GM21529 (cell line): ENCODE measurements at regions not wholly inside any gene's neighbourhood (a gene's known extent, or its start where the extent isn't known, plus 50 kb on each side); places are given as distances from the start of the nearest gene placed in this dataset.
A peak's percentile ranks its signal among the peaks of the same experiment; 100 is the strongest.

Experiments
- ATAC-seq: cut with Tn5 transposase; IDR thresholded peaks from one replicate; pipeline ENCODE4 v1.9.1; 2021; ENCODE audit not compliant: unreplicated experiment

DNA sequence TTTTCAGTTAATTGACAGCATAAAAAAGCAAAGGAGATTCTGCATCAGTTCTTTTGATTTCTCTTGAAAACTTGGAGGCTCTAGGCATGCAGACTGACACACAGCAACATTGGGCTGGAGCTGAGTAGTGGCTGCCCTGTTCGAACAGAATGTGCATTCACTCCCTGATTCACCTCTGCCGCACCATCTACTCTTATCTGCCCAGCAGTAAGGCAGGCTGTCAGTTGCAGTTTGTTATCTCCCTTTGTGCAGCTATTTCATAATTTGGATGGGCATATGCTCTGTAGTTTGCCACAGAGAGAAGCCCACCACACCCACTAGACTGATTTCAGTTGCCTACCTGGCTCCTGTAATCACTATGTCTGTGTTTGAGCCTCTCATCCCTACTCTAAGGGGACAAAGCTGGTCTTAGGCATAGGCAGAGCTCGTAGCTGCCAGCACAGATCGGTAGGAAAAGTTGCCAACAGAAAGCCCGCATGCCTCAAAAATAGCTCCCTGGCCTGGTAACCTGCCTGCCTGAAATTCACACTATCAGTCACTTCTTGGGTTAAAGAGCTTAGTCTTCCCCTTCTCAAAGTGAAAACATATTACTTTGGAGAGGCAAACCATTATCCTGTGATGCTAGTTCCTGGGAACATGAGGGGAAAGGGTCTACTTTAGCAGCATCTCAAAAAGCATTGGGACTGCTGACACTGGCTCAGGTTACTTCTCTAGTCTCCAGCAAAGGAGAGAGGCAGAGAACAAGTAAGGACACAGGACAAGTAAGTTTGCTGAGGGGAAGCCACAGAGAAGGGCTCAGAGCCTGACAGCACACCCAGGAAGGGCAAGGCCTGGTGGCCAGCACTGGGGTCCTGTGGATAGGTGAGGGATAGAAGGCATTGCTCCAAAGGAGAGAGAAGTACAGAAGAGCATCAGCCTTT is 75.9 kb upstream of the TMEM164 start:
- no peak for ATAC-seq

DNA sequence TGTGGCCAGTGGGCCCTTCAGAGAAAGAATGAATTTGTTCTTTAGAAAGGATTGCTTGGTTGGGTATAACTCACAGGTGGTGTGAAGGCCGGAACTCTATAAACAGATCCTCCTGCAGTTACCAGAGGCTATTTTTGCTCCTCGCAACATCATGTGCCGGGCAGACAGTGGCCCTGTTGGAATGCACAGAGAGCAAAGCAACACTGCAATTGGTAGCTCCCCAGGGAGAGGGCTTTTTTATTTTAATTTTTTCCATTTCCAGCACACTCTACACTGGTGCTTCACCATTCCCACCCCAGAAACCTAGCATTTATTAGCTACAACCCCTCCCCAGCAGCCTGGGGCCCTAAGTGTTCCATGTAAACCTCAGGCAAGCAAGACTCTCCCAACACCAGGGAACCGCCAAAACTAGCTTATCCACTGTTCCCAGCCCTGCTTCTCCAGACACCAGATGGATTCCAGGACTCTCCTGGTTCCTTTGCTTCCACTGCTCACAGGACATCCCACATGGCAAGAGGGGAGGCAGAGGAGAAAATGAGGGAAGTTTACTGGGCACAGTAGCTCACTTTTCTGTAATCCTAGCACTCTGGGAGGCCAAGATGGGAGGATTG is 75.1 kb upstream of the TMEM164 start:
- no peak for ATAC-seq

DNA sequence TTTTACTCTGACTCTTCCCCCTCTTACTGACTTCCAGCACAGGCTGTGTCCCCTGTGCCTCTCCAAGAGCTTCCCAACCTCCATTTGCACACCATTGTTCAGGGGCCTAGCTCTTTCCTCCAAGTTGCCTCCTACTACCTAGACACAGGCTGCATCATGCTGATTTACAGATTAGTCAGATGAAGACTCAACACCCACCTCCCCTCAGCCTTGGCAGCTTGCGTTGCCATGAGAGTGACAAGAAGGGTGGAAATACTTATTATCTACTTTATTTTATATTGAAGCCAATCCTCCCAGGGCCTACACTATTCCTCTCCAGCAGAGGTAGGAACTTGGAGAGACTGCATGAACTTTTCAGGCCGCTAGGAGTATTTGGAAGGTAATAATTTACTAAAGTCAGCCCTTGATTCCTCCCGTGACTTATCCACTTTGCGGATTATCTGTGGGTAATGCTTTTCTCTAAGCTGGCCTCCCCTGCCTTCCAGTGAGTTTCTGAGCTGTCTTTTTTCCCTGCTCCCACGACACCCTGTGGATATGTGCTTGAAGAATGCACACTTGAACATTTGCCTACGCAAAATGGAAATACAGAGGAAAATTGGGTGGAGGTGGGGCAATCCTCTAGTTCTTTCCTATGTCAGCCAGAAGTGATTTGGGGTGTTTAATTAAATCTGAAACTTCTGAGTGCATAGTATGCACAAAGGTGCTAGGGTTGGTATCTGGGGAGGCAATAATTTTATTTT is 74.1 kb upstream of the TMEM164 start:
- ATAC-seq, result no peak

DNA sequence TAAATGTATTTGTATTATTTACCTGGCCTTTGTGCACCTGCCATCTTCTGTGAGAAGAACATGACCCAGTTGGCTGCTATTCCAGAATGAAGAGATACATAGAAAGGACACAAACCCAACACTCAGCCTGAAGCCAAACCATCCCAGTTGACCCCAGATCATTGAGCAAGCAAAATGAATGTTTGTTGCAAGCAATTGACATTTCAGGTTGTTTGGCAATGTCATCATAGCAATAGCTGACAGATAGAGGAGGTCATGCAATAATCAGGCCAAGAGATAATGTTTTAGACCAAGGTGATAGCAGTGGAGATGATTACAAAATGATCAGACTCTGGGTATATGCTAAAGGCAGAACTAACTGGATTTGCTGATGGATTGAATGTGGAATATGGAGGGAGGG is 71.2 kb upstream of the TMEM164 start:
- no peak for ATAC-seq

DNA sequence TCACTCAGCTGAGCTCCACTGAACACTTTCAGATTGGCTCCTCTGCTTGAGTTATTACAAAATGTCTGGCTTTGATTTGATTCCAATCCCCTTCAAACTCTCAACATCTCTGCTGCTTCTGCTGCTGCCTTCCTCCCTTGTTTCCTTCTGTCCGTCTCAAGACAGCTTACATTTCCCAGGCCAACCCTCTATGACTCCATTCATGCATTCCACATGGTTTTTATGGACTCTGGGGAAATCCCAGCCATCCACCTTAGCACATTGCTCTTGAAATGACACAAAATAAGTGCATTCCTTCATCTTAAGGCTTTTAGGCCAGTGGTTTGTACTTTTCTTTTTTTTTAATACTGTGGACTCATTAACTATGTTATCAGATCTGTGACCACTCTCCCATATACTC is 68.5 kb upstream of the TMEM164 start:
- no peak for ATAC-seq

DNA sequence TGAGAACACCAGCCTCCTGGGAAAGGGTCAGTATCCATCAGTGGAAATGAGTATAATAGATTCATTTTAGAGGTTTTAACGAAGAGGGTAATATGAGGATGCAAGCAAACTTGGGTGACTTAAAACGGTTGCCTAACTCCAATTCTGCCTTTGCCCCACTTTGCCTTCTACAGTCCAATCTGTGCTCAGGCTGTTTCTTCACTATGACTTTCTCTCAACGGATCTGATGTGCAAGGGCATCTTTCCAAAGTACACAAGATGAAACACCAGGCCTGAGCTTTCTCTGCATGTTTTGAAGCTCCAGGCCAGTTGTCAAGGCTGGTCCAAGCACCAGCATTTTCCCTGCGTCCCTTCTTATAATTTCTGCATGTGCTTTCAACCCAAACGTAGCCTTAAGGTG is 68.0 kb upstream of the TMEM164 start:
- no peak for ATAC-seq

DNA sequence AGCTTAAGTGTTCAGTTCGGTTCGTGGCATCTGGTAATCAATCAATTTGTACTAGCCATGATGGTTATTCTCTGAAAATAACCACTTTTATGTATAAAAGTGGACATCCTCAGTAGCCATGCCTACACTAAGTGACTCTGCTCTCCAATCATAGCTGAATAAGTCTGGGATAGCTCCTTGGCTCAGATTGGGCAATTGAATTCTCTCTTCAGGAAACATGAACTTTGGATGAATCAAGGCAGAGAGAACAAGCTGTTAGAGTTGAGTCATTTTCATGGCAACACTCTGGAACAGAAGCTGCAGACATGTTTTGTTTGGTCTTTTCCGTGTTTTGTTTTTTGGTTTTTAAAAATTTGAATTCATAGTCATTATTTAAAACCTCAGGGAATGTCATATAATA is 66.8 kb upstream of the TMEM164 start:
- ATAC-seq, result no peak

DNA sequence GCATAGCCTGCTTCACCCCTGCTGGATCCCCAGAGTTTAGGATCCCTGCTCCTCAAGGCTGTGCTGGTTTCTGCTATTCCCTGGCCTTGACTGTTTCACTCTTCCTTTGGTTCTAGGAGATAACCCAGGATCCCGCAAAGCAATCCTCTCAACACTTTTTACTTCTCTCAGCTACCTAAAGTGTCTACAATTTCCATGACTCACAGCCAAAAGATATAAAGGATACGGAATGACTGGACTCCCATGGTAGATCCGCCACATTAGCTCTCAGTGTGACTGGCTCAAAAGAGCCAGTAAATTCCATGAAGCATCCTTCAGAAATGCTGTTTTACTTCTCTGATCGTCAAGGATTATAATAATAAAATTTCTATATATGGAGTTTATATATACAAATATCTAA is 66.3 kb upstream of the TMEM164 start:
- ATAC-seq, result no peak

DNA sequence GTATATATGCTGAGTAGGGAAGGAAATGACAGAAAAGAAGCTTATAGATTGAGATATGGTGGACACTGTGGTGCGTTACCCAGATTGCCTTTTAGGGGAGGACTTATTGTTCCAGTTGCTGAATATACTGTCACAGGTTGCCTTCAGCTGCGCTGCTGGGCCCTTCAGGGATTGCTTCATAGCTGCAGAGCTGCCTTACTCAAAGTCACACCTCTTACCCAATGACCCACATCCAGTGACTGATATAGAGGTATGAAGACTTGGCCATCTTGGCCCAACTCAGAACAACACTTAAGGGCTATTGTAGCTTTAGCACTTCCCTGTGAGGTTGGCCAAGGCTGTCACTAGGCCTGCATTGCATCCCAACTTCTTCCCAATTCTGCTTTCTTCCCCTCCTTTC is 63.4 kb upstream of the TMEM164 start:
- ATAC-seq, result no peak

DNA sequence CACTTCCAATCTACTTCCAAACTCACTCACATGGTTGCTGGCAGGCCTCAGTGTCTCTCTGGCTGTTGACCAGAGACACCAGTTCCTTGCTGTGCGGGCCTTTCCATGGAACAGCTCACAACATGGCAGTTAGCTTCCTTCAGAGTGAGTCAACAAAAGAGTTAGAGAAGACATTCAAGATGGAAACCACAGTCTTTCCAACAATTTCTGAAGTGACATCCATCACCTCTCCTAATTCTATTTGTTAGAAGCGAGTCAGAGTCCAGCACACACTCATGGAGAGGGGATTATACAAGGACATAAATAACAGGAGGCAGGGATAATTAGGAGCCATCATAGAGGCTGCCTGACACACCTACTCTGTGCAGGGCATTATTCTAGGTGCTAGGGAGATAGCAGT is 62.5 kb upstream of the TMEM164 start:
- ATAC-seq, result no peak

DNA sequence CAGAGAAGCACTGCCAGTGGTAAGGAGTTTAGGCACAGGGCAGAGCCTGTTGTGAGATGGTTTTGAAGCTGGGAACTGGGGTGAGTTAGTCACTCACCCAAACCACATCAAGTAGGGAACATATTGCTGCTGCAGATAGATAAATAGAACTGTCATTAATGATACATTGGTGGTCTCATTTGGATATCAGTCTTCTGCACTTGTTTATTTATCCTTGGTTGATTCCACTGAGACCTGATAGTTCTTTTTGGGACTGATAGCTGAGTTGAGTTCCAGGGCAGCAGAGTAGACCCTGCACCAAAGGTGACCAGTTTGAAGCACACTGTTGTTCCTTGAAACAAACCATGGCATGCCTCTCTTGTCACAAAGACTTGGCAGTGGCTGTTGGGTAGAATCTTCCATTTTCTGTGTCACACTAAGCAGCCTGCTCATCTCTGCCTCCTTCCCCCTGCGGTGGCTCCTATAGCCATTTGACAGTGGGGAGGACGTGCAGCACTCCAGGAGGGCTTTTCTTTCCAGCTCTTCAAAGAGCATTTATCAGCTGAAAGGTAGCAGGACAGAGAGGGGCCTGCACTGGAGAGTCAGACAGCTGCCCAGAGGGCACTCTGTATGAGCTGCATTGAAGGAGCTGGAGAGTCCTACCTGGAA is 59.7 kb upstream of the TMEM164 start:
- ATAC-seq, result no peak

DNA sequence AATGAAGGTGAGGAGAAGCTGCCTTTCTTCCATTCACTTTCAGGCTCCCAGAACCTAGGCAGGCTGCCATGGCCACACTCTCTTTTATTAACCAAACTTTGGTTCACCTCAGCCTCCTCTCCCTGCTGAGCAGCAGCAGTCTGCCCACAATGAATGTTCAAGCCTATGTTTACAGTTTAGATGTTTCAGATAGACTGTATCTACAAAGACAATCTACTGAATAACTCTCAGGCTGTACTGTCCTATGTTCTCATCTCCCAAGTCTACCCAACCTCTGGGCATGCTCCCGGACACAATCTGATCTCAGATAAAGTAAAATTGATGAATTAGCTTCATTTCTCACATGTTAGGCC is 59.2 kb upstream of the TMEM164 start:
- no peak for ATAC-seq

DNA sequence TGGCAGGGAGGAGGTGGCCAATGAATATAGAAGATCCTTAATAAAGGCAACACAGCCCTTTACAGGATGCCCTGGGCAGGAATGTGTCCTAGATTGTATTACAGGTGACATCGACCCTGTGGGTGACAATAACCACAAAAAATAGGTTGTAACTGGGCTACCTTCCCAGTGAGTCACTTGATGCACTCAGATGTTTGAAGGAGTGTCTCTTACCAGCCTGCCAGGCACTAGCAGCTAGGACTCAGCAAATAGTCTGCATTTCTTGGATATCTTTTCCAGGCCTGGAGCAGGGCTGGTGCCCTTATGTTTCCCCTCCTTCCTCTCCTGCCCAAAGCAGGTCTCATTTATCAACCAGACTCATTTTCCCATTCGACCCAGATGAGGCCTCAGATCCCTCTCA is 50.9 kb upstream of the TMEM164 start:
- no peak for ATAC-seq

DNA sequence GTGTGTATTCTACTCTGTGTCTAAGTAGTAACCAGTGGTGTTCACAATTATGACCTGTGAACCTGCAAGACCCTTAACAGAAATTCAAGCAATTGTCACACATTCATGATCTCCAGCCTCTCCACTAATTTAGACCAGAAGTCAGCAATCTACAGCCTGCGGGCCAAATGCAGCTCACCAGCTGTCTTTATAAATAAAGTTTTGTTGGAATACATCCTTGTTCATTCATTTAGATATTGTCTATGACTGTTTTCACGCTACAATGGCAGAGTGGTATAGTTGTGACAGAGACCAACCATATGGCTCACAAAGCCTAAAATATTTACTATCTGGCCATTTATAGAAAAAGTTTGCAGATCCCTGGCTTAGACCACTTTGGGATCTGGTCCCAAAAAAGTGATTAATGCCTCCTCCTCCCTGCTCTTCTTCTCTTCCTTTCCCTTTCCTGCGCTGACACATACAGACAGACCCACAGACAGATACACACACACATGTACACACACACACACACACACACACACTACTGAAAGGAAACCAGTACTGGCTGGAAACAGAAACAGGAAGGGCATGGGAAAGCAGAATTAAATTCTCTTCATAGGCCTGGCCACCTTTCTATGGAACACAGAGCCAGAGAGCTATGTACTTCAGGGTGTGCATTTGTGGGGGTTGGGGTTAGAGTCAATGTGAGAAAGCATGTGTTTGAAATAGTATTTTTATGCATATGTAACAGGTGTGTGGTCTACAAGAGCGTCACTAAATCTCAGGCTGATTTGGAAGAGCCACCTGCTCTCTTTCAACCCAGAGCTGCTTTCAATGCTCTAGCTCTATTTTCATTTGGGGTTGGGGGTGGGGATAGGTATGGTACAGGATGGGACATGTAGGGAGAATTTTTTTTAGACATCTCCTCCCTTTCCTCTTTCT is 49.7 kb upstream of the TMEM164 start:
- ATAC-seq, result peak; percentile 87
